ENCODE measurements at regions not wholly inside any gene's neighbourhood (a gene's known extent, or its start where the extent isn't known, plus 50 kb on each side); places are given as distances from the start of the nearest gene placed in this dataset.
"Not testable (repeated sequence)": the region's sequence is repeated elsewhere in the genome, so short reads cannot be mapped to it uniquely, and the experiment has no call there.

DNA sequence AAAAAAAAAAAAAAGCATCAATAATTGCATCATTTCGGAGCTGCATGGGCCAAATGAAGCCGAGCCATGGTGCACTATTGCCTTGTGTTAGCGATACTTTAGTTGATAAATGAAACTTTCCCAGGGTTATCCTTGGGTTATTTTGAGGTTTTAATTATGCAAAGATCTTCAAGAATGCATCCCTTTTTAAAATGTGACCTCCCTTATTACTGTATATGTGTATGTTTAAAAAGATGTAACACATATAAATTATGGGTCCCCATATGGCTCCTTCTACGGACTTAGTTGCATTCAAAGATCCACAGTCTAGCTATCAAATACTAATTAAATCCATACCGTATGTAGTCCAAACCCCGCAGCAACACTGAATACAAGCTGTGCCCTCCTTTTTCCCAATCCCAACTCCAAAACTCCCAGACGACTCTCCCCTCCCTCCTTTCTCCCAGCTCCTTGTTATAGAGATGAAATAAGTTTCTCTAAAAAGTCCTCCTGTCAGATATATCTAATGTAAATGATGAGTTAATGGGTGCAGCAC is 129.3 kb upstream of the MAP1LC3B2 start:
- no peak for DNase-seq (ENCODE audit: low read depth in 2 of 2, low spot score in 1 of 2)

DNA sequence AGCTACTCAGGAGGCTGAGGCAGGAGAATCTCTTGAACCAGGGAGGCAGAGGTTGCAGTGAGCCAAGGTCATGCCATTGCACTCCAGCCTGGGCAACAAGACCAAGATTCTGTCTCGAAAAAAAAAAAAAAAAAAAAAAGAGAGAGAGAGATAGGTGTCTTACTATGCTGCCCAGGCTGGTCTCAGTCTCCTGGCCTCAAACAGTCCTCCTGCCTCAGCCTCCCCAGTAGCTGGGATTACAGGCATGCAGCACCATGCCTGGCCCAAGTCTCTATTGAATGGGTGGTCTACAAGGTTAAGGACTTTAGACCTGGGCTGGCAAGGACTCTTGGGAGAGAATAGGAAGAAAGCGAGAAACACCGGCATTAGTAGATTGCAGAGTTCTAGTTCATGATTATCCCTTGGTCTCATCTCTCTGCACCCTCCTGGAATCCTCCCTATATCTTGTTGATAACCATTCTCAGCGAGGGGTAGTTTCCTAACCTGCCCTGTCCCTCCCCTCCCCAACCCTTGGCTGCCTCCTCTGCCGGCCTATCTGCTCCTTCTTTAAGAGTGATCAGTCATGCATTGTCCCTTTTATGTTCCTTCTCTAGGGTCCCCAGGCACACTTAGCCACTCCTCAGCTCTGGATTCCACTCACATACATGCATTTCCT is 128.1 kb upstream of the MAP1LC3B2 start:
- DNase-seq (ENCODE audit: low read depth in 2 of 2, low spot score in 1 of 2): no peak

DNA sequence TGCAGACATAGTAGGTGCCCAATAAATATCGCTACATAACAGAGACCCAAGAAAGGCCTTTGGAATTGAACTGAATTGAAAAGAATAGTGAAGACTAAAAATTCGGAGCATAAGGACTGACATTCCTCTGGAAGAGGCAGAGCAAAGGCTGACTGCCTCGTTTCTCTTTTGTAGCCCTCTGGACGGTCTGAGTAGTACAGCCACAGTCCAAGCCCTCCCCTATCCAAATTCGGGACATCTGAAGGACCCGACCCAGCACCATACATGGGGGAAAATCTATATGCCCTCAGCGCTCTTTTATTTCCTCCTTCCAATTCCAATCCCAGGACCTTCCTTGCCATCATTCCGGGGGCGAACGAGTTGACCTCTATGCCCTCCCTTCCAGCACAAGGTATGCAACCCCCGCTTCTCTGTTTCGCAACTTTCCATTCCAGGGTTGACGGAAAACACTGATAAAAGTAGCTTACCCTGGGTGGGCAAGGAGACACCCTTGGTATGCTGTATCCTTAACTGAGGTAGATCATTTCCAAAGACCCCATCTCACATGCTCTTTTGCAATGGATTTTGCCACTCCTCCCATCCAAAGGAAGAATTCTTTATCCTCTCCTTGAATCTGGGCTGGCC is 127.4 kb upstream of the MAP1LC3B2 start:
- no peak for DNase-seq (ENCODE audit: low read depth in 2 of 2, low spot score in 1 of 2)

DNA sequence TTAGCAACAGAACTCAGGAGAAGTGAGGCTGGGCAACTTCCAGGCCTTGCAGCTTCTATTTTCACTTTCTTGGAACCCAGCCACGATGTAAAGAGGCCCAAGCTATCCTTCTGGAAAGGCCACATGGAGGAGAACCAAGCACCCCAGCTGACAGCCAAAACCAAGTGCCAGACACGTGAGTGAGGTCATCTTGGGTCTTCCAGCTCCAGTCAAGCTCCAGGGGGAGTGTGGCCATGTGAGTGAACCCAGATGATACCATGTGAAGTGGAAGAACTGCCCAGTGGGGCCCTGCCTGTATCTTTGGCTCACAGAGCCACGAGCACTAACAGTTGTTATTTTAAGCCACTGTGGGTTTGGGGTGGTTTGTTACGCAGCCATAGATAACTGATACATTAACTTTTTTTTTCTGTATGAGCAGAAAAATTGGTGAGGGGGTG is 126.8 kb upstream of the MAP1LC3B2 start:
- DNase-seq (ENCODE audit: low read depth in 2 of 2, low spot score in 1 of 2): no peak

DNA sequence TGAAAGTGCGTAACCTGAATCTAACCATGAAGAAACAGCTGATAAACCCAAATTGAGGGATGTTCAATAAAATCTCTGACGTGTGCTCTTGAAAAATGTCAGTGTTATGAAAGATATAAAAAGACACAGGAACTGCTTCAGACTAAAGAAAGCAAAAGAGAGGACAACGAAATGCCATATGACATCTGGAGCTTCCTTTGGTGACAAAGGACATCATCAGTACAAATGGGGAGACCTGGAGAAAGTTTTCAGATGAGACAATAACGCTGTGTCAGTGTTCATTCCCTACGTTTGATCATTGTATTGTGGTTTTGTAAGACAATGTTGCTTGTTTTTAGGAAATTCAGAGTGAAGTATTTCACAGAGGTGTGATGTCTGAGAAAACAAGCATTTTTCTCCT is 125.9 kb upstream of the MAP1LC3B2 start:
- no peak for DNase-seq (ENCODE audit: low read depth in 2 of 2, low spot score in 1 of 2)

DNA sequence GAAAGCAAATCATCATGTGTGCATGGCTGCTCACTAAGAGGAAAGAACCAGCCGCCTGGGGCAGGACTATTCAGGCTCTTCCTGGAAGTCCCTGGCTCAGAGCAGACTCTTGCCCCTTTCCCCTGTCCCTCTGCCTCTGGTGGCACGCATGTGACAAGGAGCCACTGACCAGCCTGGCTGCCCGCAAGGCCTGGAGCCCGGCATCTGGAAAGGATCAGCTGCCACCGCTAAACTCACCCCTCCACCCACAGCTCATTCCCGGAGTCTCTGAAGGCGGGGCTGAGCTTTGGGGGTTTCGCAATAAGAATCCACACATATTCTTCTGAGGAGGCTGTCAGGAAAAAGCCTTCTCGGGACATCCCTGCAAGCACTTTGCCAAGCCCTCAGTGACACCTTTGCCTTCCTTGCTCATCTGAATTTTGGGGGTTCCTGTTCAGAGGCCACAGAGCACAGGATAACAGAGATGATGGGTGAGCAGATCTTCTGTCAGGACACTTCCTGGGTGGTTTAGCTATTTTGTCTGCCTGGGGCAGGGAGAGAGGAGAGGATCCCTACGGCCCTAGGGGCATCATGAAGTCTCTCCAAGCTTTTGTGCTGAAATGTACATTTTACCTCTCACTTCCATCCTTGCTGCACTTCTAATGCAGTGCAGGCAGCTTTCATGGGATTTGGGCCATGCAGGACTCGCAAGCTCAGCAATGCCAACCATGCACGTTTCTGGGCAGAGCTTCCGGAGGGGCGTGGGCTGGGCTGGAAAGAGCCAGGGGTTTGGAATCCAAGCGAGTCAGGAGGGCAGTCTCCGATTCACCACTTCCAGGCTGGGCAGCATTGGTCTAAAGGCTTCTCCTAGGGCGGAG is 124.8 kb upstream of the MAP1LC3B2 start:
- DNase-seq (ENCODE audit: low read depth in 2 of 2, low spot score in 1 of 2): no peak

DNA sequence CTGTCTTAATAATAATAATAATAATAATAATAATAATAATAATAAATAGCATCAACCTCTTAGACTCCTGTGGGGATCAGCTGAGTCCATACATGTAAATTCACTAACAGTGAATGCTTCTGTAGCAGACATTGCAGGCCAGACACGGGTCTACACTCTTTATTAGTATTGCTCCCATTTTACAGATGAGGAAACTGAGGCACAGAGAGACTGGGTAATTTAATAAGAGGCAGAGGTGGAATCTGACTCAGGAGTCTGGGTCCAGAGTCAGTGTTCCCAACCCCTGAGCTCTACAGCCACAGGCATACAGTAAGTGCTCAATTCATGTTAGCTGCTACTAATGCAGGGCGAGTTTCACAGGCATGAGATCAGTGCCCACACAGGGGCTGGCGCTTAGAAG is 123.2 kb upstream of the MAP1LC3B2 start:
- no peak for DNase-seq (ENCODE audit: low read depth in 2 of 2, low spot score in 1 of 2)

DNA sequence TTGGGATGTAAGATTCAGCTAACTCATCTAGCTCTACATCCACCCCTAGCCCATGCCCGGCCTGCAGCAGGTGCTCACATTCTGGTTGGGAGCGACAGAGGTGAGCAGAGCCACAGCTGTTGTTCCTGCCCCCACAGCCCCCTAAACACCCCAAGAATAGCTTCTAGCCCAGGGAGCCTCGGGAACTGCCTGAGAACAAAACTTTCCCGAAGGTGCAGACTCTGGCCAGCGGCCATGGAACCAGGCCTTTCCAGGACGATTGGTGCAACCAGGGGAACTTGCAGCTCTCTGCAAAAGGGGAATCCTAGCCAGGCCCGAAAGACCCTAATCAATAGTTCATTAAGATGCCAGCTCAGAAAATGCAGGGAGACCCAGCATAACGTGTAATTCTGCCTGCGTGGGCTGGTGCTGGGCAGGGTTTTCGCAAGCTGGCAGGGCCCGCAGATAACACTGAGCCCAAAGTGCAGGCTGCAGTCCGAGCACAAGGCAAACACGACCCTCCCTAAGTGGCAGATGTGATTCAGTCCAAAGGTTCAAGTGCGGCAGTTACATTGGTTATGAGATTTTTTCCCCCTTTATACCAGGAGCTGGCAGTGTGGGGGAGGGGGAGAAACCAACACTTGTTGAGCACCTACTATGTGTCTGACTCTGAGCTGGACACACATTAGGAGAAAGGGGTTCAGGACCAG is 122.5 kb upstream of the MAP1LC3B2 start:
- no peak for DNase-seq (ENCODE audit: low read depth in 2 of 2, low spot score in 1 of 2)

DNA sequence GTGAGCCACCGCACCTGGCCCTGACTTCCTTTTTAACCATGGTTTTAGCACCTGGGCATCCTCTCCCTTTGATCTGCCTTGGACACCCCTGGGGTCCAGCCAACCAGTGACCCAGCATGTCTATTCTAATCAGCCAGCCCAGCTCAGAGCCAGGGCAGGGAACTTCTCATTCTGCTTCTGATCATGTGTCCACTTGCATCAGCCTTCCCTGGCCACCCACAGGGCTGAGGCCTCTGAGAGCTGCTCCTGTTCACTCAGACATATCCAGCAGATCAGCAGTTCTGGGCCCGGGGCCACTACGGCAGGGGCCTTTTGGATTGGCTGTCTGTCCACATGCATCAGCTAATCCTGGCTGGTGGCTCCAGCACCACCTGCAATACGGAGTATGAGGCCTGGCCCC is 117.9 kb upstream of the MAP1LC3B2 start:
- no peak for DNase-seq (ENCODE audit: low read depth in 2 of 2, low spot score in 1 of 2)

DNA sequence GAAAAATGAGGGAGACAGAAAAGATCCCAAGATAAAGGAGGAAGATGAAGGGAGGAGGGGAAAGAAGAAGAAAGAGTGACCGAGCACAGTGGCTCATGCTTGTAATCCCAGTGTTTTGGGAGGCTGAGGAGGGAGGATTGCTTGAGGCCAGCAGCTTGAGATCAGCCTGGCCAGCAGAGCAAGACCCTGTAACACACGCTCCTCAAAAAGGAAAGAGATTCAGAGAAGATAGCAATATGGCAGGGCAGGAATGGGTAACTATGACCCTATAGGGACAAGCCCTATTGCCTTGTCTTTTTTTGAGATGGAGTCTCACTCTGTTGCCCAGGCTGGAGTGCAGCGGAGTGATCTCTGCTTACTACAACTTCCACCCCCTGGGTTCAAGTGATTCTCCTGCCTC is 116.9 kb upstream of the MAP1LC3B2 start:
- DNase-seq (ENCODE audit: low read depth in 2 of 2, low spot score in 1 of 2): no peak

DNA sequence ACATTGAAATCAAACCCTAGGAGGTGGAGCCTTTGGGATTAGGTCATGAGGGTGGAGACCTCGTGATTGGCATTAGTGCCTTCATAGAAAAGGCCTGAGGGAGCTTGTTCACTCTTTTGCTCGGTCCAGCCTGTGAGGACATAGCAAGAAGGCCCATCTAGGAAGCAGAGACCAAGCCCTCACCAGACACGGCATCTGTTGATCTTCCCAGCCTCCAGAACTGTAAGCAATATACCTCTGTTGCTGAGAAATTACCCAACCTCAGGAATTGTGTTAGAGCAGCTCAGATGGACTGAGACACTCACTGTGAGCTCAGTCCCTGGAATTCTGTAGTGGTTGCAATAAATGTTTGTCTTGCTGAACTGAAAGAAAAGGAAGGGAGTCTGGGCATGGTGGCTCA is 116.2 kb upstream of the MAP1LC3B2 start:
- DNase-seq (ENCODE audit: low read depth in 2 of 2, low spot score in 1 of 2): no peak

DNA sequence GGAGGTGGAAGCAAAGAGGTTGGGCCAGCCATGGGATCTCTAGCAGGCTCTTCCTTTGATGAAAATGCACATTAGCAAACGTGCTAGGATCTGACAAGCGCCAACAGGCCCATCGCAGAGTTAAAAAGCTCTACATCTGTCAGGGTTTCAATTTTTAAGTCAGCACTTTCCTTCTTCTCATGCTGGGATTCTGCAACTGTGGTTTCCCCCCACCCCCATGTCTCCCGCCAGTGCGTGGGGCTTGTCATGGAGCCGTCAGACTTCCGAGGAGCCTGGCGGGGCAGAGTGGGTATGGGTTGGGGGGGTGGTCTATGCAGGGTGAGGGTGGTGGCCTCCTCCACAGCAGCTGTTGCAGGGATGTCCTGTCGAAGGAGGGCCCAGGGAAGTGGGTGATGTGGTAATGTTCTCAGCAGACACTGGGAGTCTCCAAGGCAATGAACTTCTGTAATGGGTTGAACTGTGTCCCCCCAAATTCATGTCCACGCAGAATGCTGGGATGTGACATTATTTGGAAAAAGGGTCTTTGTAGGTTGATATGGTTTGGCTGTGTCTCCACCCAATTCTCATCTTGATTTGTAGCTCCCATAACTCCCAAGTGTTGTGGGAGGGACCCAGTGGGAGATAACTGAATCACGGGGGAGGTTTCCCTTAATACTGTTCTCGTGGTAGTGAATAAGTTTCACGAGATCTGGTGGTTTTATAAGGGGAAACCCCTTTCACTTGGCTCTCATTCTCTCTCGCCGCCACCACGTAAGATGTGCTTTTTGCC is 115.2 kb upstream of the MAP1LC3B2 start:
- DNase-seq (ENCODE audit: low read depth in 2 of 2, low spot score in 1 of 2): no peak

DNA sequence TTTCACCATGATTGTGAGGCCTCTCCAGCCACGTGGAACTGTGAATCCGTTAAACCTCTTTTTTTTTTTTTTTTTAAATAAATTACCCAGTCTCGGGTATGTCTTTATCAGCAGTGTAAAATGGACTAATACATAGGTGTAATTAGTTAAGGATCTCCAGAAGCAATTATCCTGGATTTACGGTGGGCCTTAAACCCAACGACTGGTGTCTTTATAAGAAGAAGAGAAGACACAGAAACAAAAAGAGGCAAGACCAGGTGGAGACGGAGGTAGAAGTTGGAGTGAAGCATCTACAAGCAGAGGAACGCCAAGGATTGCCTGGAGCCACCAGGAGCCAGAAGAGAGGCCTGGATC is 114.6 kb upstream of the MAP1LC3B2 start:
- DNase-seq (ENCODE audit: low read depth in 2 of 2, low spot score in 1 of 2): no peak

DNA sequence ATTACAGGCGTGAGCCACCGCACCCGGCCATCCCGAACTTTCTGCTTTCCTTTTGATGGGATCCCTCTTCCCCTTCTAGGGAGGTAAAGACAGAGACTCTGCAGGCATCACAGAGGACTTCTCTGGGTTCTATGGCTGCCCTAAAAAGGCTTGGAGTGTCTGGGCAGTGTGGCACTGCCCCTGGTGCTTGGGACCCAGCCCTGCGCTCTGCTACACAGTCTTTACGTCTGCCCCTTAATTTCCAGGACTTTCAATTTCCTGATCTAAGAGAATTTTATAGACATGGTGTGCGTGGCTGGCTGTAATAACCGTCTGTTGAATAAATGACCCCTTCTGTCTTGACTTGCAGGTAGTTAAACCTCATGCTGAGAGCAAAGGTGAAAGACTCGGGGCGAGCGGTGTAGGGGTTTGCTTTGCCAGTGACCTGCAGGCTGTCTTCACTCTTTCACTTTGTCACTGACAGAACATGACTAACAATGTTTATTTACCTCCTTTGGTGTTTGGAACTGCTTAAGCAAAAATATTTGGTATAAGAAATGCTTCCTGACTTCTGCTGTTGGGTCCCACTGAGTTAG is 110.9 kb upstream of the MAP1LC3B2 start:
- DNase-seq (ENCODE audit: low read depth in 2 of 2, low spot score in 1 of 2): no peak

DNA sequence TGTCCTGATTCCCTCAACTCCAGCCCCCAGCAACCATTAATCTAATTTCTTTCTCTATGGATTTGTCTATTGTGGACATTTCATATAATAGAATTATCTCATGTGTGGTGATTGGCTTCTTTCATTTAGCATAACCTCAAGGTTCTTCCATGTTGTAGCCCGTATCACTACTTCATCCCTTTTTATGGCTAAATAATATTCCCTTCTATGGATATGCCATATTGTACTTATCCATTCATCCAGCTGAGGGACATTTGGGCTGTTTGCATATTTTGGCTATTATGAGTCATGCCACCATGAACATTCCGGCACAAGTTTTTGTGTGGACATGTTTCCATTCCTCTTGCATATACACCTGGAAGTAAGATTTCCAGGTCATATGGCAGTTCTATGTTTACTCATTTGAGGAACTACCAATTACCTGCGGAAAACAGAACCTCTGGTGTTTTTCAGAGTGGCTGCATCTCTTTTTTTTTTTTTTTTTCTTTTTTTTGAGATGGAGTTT is 108.7 kb upstream of the MAP1LC3B2 start:
- no peak for DNase-seq (ENCODE audit: low read depth in 2 of 2, low spot score in 1 of 2)

DNA sequence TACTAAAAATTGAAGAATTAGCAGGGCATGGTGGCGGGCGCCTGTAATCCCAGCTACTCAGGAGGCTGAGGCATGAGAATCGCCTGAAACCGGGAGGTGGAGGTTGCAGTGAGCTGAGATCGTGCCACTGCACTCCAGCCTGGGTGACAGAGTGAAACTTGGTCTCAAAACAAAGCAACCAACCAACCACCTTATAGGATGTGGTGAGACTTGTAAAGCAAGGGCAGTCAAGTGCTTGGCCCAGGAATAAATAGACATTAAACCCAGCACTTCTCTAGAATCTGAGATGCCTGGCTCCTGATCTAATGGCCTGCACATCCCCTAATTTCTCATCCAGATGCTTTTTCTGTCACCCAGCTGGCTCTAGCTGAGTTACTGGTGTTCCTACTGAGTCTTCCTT is 106.2 kb upstream of the MAP1LC3B2 start:
- DNase-seq (ENCODE audit: low read depth in 2 of 2, low spot score in 1 of 2): not testable (repeated sequence)

DNA sequence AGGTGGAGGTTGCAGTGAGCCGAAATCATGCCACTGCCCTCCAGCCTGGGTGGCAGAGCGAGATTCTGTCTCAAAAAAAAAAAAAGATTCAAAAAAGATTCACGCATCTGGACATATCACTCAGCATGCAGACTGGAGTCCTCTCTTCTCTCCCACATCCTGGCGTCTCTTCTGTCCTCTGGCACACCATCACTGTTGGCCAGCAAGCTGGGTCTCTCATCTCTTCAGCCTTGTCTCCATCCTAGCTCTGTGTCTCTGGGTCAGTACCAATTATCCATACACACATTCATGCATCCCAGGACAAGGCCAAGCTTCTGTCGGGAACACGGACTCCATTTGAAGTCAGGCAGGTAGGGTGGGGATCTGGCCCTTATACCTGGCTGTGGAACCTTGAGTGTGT is 105.5 kb upstream of the MAP1LC3B2 start:
- DNase-seq (ENCODE audit: low read depth in 2 of 2, low spot score in 1 of 2): no peak

DNA sequence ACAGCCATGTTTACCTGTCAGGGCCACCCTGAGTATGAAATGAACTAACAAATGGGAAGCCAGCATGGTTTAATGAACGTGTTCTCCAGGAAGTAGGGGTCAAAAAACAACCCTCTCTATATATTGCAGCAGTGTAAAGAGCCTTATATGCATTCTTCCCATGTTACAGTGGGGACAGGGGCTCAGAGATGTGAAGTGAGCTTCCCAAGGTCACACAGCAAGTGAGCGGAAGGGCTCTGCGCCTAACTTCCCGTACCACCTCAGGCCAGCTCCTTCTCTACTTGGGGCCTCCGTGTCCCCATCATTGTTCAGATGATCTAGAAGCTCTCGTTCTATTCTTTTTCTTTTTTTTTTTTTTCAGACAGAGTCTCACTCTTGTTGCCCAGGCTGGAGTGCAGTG is 105.1 kb upstream of the MAP1LC3B2 start:
- no peak for DNase-seq (ENCODE audit: low read depth in 2 of 2, low spot score in 1 of 2)

DNA sequence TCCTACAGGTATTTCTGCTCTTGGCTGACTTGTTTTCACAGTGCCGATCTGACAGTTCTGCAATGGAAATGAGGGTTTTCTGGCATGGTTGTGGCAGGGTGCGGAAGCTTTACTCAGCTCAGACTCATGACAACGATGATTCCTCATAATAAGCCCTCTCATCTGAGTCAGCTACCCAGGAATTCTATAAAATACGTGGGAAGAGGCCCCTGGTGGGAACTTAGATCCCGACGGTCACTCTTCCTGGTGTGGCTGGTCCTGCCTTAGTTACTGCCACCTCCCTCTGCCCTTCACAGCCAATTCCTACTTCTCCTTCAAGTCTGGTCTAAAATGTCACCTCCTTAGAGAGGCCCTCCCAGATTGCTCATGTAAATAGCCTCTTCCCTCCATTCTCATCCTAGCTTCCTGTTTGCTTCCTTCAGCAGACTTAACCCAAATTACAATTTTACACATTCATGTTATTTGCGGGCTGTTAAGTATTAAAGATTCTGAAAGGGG is 104.2 kb upstream of the MAP1LC3B2 start:
- DNase-seq (ENCODE audit: low read depth in 2 of 2, low spot score in 1 of 2): no peak

Measured in stimulated activated CD8-positive, alpha-beta memory T cell treated with anti-CD3 and anti-CD28 coated beads, Interleukin-4, amount 100 ng/mL, for 4 hours (primary cell).